NCI-H2081 (cell line): ENCODE measurements at regions not wholly inside any gene's neighbourhood (a gene's known extent, or its start where the extent isn't known, plus 50 kb on each side); places are given as distances from the start of the nearest gene placed in this dataset.
"Not testable (repeated sequence)": the region's sequence is repeated elsewhere in the genome, so short reads cannot be mapped to it uniquely, and the experiment has no call there.

Source experiments
- DNase-seq, 2 experiments: peaks; one replicate each; lab custom pipeline; 2025; lab: John Stamatoyannopoulos, UW

GRCh38 chr3:80978216-80978969, 783.1 kb downstream of the GBE1 start:
- no peak for DNase-seq

GRCh38 chr3:80970292-80970691, 791.2 kb downstream of the GBE1 start:
- DNase-seq = no peak

GRCh38 chr3:80929576-80929975, 831.9 kb downstream of the GBE1 start:
- DNase-seq = no peak

- DNase-seq = no peak
Observed at GRCh38 chr3:80914854-80915253, 846.6 kb downstream of the GBE1 start.

- DNase-seq = no peak
Observed at GRCh38 chr3:80898211-80898610, 863.2 kb downstream of the GBE1 start.

GRCh38 chr3:80897005-80897404, 864.4 kb downstream of the GBE1 start:
- DNase-seq = not testable (repeated sequence)

- DNase-seq = no peak
Observed at GRCh38 chr3:80890571-80890970, 870.9 kb downstream of the GBE1 start.

GRCh38 chr3:80889535-80889934, 871.9 kb downstream of the GBE1 start:
- no peak for DNase-seq

GRCh38 chr3:80870476-80871041, 890.9 kb downstream of the GBE1 start:
- DNase-seq = no peak

- DNase-seq = no peak
Observed at GRCh38 chr3:80855482-80855881, 906.0 kb downstream of the GBE1 start.

GRCh38 chr3:80836395-80836794, 925.0 kb downstream of the GBE1 start:
- DNase-seq = no peak

- no peak for DNase-seq
Observed at GRCh38 chr3:80807577-80807976, 953.9 kb downstream of the GBE1 start.

GRCh38 chr3:80806673-80807072, 954.8 kb downstream of the GBE1 start:
- DNase-seq = no peak

- DNase-seq = no peak
Observed at GRCh38 chr3:80788914-80789313, 972.5 kb downstream of the GBE1 start.

GRCh38 chr3:80785875-80786274, 975.6 kb downstream of the GBE1 start:
- no peak for DNase-seq

GRCh38 chr3:80785475-80785874, 976.0 kb downstream of the GBE1 start:
- peak; percentile 21 to 51 for DNase-seq

GRCh38 chr3:80771085-80771484, 990.4 kb downstream of the GBE1 start:
- DNase-seq = no peak

- DNase-seq = no peak
Observed at GRCh38 chr3:80770106-80771074, 991.1 kb downstream of the GBE1 start.

GRCh38 chr3:80769683-80770082, 991.8 kb downstream of the GBE1 start:
- no peak for DNase-seq

- DNase-seq = peak in 1 of 2 experiments; percentile 3
Observed at GRCh38 chr3:80767604-80768003, 993.8 kb downstream of the GBE1 start.

GRCh38 chr3:80754969-80755368, 987.2 kb upstream of the ROBO1 start:
- DNase-seq = no peak

GRCh38 chr3:80753021-80753420, 985.2 kb upstream of the ROBO1 start:
- DNase-seq = no peak

GRCh38 chr3:80750637-80751036, 982.8 kb upstream of the ROBO1 start:
- no peak for DNase-seq
